GOT3 (cell line): ENCODE measurements at regions not wholly inside any gene's neighbourhood (a gene's known extent, or its start where the extent isn't known, plus 50 kb on each side); places are given as distances from the start of the nearest gene placed in this dataset.

Experiments used
- DNase-seq: peaks from one replicate; lab custom pipeline; 2025; ENCODE audit warnings: mixed read lengths; lab: John Stamatoyannopoulos, UW

DNA sequence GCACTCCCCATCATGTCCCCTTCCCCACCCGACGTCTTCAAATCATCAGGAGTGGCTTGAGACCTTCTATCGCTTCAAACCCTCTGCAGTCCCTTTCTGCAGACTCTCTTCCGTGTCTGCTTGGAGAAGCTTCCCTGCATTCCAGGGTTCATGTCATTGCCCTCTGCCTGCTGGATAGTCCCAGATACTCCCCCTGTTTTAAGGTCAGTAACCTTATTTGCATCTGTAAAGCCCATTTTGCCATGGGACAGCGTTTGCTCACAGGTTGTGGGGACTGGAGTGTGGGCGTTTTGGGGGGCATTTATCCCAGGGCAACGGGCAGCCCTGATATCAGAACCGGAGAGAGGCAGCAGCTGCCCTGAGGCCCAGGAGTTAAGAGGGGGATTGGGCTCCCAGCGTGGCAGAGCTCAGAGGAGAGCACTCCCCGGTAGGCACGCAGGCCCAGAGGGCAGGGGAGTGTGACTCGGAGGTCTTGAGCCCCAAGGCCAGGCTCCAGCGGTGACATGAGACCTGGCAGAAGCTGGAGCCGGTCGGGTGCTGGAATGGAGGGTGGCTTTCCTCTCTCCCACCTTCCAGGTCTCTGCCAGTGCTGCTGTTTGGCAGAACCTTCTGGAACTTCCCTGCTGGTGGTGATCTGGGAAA is 73.8 kb downstream of the RTP5 start:
- DNase-seq = no peak

DNA sequence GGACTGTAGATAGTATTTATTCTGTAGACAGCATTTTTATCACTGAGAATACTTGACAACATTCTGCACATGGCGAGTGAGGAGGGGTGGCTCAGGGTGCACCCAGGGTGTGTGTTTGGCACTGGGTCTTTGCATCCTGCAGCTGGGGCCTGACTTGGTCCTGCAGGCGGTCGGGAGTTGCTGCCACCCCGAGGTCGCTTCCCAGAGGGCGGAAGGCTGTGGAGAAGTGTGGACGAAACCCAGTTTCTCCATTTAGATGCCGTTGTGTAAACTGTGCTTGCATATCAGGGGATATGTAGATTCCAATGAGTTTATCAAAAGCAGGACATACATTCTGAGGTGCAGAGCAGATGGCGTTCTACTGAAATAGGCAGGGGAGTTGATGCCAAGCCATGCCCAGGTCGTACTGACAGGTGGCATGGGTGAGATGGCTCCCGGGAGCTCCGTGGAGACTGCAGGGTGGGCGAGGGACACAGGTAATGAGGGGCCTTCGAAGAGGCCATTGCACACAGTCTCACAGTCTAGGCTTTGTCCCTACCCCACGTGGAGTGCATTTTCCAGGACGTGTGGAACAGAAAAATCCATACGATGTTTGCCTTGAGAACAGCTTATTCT is 74.5 kb downstream of the RTP5 start:
- no peak for DNase-seq

DNA sequence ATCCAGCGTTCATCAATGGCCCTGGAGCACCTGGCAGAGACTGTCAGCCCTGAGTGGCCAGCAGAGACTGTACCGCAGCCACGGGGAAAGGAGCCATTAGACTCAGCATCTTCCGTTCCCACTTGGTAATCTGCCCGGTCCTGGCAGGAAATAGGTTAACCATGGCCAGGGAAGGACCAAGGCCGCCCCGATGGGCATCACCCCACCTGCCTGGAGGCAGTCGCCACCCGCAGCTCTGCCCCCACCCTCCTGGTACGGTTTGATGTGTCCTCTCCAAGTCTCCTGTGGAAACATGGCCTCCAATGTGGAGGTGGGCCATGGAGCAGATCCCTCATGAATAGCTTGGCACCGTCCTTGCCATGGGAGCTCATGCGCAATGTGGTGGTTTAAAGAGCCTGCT is 75.3 kb downstream of the RTP5 start:
- DNase-seq = no peak

DNA sequence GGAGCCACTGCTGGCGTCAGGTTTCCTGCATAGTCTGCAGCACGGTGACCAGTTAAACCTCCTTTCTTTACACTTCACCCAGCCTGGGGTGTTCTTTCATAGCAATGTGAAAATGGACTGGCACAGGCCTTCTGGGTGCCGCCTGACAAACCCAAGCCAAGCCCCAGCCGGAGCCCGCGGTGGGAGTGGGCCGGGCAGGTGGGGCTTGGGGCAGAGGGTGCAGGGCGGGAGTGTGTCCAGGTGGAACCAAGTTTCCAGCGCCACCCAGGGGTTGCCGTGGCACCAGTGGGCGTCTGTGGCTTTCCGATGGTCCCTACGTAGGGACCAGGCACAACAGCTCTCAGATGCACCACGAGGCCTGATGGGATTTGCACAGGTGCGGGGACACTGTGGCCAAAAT is 75.8 kb downstream of the RTP5 start:
- no peak for DNase-seq

DNA sequence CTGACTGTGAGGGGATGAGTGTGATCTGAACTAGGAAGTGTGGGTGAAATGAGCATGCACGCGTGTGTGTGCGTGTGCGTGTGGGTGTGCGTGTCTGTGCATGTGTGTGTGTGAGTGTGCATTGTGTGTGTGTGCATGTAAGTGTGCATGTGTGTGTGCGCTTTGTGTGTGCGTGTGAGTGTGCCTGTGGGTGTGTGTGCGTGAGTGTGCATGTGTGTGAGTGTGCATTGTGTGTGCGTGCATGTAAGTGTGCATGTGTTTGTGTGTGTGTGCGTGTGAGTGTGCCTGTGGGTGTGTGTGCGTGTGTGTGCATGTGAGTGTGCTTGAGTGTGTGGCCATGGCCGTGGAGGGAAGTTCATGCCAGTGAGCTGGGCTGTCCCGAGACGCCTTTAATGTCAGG is 76.3 kb downstream of the RTP5 start:
- no peak for DNase-seq

DNA sequence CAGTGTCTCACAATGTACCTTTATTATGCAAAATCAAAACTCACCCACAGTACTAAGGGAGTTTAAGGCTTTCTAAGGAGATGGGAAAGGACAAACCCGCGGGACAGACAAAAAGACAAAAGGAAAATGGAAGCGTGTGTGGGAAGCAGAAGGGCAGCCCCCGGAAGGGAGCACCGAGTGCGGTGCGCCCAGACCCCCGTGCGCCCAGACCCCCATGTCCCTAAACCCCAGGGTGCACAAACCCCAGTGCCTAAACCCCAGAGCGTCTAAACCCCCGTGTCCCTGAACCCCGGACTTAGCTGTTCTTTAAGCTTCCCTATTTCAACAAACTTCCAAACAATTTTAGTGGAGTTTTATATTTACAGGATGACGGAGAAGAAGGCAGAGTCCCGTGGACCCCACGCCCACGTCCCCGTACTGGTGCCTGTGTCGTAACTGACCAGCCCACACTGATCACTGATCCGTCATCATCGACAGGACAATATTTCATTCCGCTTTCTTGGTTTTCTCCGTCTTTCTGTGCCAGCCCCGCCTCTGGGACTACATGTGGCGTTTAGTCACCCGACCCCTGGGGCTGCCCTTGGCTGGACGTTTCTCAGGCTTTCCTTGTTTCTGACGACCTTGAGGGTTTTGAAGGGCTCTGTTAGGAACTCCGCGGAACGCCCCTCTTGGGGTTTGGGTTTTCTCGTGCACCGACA is 76.9 kb downstream of the RTP5 start:
- DNase-seq = no peak

DNA sequence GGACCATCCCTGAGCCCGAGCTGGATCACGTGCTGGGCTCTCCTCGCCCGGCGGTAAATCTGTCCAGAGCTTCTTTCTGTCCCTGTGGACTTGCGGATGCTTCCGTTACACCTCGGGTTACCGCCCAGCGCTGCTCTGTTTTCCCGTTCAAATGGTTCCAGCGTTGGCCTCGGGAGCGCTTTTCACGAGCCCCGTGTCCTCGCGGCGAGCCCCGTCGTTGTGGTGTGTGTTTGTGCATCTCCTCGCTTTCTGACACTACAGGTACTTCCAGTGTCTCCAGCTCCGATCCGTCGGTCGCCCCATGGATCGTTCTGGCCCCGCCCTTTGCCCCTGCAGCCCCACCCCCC is 77.4 kb downstream of the RTP5 start:
- no peak for DNase-seq

DNA sequence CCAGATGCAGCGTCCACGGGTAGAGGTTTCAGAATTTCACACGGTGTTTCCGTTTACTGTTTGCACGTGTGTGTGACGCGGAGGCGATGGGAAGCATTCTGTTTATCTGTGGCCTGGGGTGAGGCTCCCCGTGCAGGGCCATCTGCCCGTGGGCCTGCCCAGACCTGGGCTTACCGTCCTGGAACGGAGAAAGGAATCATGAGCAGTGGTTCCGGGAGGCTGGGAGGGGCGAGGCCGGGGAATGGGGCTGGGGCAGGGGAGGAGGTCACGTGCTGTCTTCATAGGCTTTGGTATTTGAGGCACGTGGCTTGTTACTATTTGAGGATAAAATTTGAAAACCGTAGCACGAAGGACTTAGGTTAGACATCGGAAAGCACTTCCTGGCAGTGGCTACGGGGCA is 77.9 kb downstream of the RTP5 start:
- DNase-seq = no peak

DNA sequence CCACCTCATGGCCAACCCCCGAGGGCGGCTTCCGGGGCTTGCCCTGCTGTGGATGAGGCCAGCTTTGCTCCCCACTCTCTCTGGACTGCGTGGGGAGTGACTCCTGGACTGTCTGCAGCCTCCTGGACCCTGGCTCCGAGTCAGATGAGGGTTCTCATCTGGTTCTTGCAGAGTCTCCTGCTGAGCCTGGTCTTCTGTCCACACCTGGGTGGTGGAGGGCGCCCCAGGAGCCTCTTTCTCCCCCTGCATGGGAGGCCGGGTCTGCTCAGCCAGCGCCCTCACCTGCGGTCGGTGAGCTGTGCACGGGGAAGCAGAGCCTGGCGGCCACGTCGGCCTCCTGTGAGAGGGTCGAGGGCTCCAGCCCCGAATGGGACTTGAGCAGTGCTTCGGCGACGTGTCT is 78.3 kb downstream of the RTP5 start:
- no peak for DNase-seq

DNA sequence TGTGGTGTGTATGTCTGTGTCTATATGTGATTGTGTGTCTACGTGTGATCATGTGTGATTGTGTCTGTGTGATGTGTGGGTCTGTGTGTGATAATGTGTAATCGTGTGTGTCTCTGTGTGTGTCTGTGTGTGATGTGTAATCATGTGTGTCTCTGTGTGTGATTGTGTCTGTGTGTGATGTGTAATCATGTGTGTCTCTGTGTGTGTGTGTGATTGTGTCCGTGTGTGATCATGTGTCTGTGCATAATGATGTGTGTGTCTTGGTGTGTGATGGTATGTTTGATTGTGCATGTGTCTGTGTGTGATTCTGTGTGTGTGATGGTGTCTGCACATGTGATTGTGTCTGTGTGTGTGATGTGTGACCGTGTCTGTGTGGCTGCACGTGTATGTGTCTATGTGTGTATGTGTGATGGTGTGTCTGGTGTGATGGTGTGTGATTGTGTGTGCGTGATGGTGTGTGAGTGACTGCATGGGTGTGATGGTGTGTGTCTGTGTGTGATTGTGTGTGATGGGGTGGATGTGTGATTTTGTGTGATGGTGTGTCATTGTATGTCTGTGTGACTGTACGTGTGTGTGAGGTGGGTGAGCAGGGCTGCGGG is 78.9 kb downstream of the RTP5 start:
- no peak for DNase-seq

DNA sequence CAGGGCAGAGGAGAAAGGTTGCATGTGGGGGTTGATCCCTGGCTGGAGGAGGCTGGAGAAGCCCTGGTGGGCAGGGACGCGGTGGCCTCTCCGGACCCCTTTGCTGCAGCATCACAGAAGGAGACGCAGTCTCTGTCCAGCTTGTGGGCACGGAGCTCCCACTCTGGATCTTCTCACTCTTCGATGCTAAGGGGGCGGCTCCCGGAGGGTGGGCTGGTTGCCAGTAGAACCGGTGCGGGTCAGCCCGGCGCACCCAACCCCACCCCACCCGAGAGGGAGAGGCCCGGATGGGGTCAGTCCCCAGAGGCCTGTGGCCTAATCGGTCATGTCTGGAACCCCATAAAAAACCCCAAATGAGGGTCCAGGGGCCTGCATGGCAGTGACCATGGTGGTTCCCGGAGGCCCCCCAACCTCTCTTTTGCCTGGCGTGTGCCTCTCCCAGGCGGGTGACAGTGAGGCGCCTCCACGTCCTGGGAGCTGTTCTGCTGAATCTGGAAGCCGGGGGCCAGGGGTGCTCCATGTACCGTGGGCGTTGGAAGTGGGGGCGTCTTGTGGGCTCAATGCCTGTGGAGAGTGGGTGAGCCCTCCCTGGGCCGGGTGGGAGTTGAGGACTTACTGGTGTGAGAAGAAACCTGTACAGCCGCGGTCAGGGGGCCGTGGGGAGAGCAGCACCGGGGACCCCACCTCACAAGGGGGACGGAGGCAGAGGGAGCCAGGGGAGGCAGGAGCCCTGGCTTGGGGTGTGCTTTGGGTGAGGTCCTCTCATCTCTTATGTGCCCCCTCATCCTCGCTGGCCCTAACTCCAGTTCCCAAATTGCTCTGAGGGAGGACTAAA is 79.6 kb downstream of the RTP5 start:
- no peak for DNase-seq

DNA sequence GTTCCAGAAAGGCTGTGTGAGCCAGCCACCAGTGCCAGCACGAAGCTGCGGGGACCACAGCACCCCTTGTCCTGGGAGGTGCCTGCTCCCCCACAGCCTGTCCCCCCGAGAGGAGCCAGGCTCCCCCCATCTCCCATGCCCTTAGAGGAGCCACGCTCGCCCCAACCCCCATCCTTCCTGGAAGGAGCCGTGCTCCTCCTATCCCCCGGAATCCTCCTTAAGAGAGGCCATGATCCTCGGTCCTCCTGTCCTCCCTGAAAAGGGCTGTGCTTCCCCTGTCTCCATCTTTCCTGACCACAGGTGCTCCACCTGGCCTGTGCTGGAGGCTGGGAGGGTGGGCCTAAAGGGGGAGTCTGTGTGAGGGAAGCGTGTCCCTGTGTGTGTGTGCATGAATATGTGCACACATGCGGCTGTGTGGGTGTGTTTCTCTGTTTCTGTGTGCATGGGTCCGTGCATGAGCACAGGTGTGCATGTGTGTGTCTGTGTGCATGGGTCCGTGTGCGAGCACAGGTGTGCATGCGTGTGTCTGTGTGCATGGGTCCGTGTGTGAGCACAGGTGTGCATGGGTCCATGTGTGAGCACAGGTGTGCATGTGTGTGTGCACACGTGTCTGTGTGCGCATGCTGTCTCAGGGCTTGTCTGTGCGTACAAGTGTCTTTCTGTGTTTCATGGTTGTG is 80.3 kb downstream of the RTP5 start:
- no peak for DNase-seq

DNA sequence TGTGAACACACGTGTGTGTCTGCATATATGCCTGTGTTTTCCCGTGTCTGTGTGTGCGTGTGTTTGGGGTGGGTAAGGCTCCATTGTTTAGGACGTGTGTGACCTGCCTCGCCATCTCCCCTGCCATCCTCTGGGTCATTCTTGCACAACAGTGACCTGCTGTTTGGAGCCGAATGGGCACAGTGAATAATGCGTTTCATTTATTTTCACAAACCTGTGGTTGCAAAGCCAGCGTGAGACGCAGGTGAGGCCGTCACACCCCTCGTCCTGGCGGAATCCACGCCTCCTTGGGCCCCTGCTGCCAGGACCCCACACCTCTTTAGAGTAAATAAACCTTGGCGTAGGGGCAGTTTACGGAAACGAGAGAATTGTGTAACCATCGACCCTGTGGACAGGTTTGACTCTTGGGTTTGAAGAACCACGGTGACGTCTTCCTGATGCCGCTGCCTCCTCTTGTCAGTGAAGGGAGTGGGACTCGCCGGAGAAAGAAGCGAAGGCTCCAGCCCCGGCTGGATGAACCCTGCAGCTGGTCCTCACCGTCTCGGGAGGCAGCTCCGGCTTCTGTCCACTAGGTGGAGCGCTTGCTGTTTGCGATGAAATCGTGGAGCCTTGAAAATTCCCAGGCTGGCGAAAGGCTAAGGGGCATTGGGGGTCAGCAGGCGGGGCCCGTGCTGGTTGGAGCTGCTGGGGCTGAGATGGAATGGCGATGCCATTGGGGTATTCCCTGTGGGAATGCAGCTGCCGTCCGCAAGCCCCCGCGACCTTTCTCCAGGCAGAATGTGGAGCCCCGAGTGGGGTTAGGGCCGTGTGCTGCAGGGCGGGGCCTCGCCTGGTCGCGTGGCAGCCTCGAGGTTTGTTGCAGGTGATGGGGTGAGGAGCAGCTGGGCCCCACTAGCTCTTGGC is 81.1 kb downstream of the RTP5 start:
- DNase-seq = no peak

DNA sequence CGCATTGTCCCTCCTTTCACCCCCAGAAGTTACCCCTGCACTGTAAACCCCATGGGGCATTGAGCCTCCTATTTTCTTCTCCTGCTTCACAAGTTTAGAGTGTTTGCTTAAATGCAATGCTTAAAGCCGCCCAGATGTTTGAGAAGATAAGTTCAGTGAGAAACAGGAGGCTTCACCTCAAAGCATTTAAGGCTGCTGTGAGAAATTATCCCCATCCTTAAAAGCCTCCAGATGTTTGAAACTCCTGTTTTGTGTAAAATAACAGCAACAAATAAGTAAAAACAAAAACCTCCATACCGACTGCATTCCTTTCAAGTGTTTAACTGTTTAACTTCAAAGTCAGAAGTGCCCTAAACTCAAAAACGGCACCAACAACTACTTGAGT is 81.8 kb downstream of the RTP5 start:
- no peak for DNase-seq

DNA sequence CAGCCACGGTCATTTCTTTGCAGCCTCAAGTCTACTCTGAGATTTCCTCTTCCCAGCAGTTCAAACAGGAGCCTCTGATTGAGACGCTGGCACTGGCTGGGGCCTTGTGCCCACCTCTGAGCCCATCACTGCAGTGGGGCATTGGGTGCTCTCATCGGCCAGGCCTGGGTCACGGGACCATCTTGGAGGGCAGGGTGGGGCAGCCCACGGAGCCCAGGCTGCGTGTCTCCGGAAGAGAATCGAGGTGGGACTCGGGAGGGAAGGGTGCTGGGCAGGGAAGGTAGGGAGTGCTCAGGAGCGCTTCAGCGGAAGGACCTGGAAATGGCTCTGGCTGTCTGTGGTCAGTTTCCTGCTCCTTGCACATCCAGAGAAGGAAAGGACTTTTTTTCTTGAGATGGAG is 82.4 kb downstream of the RTP5 start:
- no peak for DNase-seq

DNA sequence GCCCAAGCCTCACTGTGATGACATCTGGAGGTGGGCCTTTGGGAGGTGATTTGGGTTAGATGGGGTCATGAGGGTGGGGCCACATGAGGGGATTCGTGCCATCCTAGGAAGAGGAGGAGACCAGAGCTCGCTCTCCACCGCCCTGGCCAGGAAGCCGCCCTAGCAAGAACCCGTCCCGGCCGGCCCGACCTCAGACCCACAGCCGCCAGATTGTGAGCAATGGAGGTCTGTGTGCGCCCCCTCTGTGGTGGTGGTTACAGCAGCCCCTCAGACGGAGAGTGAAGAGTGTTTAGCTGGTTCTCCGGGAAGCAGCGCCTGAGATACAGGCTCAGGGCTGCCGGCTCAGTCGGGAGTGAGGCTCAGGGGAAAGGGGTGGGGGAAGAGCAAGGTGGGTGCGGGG is 83.3 kb downstream of the RTP5 start:
- DNase-seq = no peak

DNA sequence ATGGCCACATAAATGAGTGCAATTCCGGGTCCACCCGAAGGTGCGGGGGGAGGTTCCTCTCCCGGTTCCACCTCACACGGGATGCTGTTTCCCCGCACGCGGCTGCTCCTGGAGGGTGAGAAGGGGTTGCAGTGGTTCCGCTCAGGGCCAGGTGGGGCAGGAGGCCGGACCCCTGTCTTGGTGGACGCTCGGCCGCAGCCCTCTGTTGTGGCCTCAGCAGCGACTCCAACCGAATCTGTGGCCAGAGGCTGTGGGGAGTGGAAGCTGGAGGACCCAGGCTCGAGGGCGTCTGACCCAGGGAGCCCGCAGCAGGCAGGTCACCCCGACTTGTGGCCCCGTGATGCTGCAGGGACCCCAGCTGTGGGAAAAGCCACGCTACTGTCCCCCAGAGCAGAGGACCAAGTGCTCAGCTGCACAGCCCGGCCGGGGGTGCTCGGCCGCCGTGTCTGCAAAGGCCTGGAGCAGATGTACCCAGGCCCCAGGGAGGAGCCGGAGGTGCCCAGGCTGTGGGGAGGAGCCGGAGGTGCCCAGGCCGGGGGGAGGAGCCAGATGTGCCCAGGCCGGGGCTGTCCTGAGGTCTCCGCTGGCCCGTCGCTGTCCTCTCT is 83.9 kb downstream of the RTP5 start:
- no peak for DNase-seq

DNA sequence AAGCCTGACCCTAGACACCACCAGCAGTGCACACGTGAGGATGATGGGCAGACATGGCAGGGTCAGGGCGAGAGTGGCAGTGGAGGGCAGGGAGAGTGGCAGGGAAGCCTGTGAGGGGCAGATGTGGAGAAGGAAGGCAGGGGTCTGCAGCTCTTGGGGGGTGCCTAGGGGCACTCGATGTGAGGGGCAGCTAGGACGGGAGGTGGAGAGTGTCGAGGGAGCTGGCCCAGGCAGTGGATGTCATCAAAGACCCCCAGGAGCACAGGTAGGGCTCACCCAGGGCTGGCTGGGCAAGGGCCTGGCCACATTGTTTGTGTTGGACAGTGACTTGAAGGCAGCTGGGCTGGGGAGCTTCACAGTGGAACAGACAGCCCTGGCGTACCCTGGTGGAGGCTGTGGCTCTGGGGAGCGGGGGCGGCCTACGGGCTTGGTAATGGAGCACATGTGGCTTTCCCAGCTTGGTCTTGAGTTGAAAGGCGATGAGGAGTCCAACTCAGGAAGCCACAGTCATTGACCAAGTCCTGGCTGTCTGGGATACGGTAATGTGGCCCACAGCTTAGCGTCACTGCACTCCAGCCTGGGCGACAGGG is 87.1 kb downstream of the RTP5 start:
- DNase-seq = no peak

DNA sequence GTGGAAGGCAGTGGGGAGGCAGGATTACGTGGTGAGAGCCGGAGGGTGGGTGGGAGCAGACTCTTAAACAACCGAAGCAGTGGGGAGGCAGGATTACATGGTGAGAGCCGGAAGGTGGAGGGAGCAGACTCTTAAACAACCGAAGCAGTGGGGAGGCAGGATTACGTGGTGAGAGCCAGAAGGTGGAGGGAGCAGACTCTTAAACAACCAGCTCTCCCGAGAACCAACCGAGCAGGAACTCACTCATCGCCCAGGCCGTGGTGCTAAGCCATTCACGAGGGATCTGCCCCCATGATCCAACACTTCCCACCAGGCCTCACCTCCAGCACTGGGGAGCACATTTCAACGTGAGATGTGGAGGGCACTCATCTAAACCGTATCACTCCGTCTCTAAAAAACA is 87.7 kb downstream of the RTP5 start:
- DNase-seq = no peak
